ENCODE measurements at regions not wholly inside any gene's neighbourhood (a gene's known extent, or its start where the extent isn't known, plus 50 kb on each side); places are given as distances from the start of the nearest gene placed in this dataset.

DNA sequence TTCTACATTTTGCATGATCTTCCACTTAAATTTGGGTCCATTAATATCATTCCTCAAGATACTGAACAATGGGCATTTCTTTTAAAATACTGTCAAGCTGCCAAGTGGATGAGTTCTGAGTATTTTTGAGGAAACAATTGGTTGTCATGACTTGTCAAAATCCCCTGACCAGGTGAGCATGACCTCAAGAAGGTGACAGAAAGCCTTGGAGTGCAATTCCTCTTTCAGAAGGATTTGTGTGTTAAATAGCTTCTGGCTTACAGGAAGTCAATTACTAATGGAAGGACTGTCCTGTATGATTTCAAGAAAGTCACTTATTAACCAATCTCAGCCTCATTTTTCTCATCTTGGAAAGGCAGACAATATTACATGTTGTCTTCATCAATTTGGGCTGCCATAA, 460.6 kb downstream of the TSN start:
- no peak overlapping the region for H3K4me3 ChIP-seq (ENCODE audit: low read length in 2 of 2)
- H3K9ac ChIP-seq (ENCODE audit: low read length in 2 of 2): no peak overlapping the region
- H3K27ac ChIP-seq (ENCODE audit: low read length): no peak overlapping the region
- no peaks in the 10 kb centered on the region for H3K36me3 ChIP-seq (ENCODE audit: control insufficient read depth in 2 of 2, insufficient read depth in 2 of 2, low read length in 2 of 2)
- H3K4me1 ChIP-seq (ENCODE audit: control insufficient read depth, insufficient read depth, low read length): no peaks in the 10 kb centered on the region
- peaks cover 0 to 3% of the 10 kb centered on the region in 2 donors for H3K27me3 ChIP-seq (ENCODE audit: control insufficient read depth in 1 of 2, insufficient read depth in 2 of 2, low read length in 2 of 2)
- no peaks in the 10 kb centered on the region for H3K9me3 ChIP-seq (ENCODE audit: control insufficient read depth in 2 of 2, low read length in 2 of 2)

DNA sequence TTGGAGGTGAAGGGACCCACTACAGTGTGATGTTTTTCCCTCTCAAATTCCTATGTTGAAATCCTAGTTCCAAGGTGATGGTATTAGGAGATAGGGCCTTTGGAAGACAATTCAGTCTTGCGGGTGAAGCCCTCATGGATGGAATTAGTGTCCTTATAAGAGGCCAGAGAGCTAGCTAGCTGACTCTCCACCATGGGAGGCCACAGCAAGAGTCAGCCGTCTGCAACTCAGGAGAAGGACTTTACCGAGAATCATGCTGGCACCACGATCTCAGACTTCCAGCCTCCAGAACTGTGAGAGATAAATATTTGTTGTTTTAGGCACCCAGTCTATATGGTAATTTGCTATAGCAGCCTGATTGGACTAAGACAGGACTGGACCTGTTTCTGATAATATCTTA, 461.4 kb downstream of the TSN start:
- H3K4me1 ChIP-seq (ENCODE audit: control insufficient read depth, insufficient read depth, low read length): no peaks in the 10 kb centered on the region
- H3K27ac ChIP-seq (ENCODE audit: low read length): no peak overlapping the region
- no peak overlapping the region for H3K9ac ChIP-seq (ENCODE audit: low read length in 2 of 2)
- H3K36me3 ChIP-seq (ENCODE audit: control insufficient read depth in 2 of 2, insufficient read depth in 2 of 2, low read length in 2 of 2): no peaks in the 10 kb centered on the region
- no peak overlapping the region for H3K4me3 ChIP-seq (ENCODE audit: low read length in 2 of 2)
- no peaks in the 10 kb centered on the region for H3K9me3 ChIP-seq (ENCODE audit: control insufficient read depth in 2 of 2, low read length in 2 of 2)
- H3K27me3 ChIP-seq (ENCODE audit: control insufficient read depth in 1 of 2, insufficient read depth in 2 of 2, low read length in 2 of 2): peaks cover 0 to 3% of the 10 kb centered on the region in 2 donors

DNA sequence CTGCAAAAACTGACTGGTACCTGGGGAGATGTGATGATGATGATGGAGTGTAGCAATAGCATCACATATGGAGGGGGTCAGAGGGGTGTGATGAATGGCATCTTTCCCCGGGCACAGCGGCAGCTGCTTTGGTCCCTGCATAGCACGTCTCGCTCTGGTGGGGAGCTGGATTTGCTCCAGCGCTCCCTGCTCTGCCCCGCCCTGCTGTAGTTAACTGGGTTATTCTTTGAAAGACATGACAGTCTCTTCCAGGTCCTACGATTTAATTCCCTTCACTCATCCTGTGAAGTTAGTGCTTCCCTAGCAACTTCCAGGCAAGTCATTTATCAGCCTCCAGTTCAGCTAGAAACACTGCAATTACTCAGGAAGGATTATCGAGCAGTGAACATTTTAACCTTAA, 463.1 kb downstream of the TSN start:
- Histone ChIP-seq H3K27ac (ENCODE audit: low read length) (no peak overlapping the region), H3K36me3 (ENCODE audit: control insufficient read depth in 2 of 2, insufficient read depth in 2 of 2, low read length in 2 of 2) (no peaks in the 10 kb centered on the region), H3K27me3 (ENCODE audit: control insufficient read depth in 1 of 2, insufficient read depth in 2 of 2, low read length in 2 of 2) (peaks cover 0 to 3% of the 10 kb centered on the region in 2 donors), H3K9me3 (ENCODE audit: control insufficient read depth in 2 of 2, low read length in 2 of 2) (no peaks in the 10 kb centered on the region), H3K9ac (ENCODE audit: low read length in 2 of 2) (no peak overlapping the region), H3K4me1 (ENCODE audit: control insufficient read depth, insufficient read depth, low read length) (no peaks in the 10 kb centered on the region), H3K4me3 (ENCODE audit: low read length in 2 of 2) (no peak overlapping the region)

DNA sequence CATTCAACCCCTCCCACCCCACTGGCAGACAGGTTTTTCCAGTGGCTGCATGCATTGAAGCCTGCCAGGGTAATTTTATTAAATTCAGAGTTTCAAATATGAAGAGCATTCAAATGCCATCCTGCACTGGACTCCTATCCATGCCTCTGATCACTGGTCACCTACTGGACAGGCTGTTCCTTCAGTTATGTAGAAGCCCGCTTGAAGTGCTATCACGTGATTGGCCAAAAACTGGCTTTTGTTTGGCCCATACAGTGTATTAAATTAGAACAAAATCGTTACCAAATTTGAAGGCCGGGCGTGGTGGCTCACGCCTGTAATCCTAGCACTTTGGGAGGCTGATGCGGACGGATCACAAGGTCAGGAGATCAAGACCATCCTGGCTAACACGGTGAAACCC, 464.1 kb downstream of the TSN start:
- Histone ChIP-seq H3K9ac (ENCODE audit: low read length in 2 of 2) (no peak overlapping the region), H3K4me3 (ENCODE audit: low read length in 2 of 2) (no peak overlapping the region), H3K27me3 (ENCODE audit: control insufficient read depth in 1 of 2, insufficient read depth in 2 of 2, low read length in 2 of 2) (peaks cover 0 to 3% of the 10 kb centered on the region in 2 donors)

DNA sequence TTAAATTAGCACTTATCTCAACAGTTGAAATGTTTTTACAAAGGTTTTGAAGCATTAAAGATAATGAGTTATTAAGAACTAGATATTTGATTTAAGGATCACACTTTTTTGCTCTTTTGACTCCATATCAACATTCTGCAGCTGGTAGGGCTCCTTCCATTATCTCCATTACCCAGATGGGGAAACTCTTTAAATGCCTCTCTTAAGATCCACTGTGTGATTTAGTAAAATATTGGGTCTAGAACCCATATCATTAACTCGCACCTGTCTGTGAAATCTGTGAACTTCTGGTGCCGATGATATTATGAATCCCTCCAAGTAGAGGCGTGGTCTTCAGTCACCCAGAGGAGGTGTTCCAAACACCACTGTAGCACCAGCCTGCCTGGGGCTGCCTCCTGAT, 466.2 kb downstream of the TSN start:
- H3K27ac ChIP-seq (ENCODE audit: low read length): no peak overlapping the region
- no peaks in the 10 kb centered on the region for H3K36me3 ChIP-seq (ENCODE audit: control insufficient read depth in 2 of 2, insufficient read depth in 2 of 2, low read length in 2 of 2)
- H3K9ac ChIP-seq (ENCODE audit: low read length in 2 of 2): no peak overlapping the region
- peaks cover 3% of the 10 kb centered on the region in 2 donors for H3K27me3 ChIP-seq (ENCODE audit: control insufficient read depth in 1 of 2, insufficient read depth in 2 of 2, low read length in 2 of 2)
- no peaks in the 10 kb centered on the region for H3K4me1 ChIP-seq (ENCODE audit: control insufficient read depth, insufficient read depth, low read length)
- H3K4me3 ChIP-seq (ENCODE audit: low read length in 2 of 2): no peak overlapping the region
- H3K9me3 ChIP-seq (ENCODE audit: control insufficient read depth in 2 of 2, low read length in 2 of 2): no peaks in the 10 kb centered on the region

More for the DNA sequence above, 464.1 kb downstream of the TSN start:
- no peaks in the 10 kb centered on the region for H3K36me3 ChIP-seq (ENCODE audit: control insufficient read depth in 2 of 2, insufficient read depth in 2 of 2, low read length in 2 of 2)
- H3K27ac ChIP-seq (ENCODE audit: low read length): no peak overlapping the region
- H3K9me3 ChIP-seq (ENCODE audit: control insufficient read depth in 2 of 2, low read length in 2 of 2): no peaks in the 10 kb centered on the region
- H3K4me1 ChIP-seq (ENCODE audit: control insufficient read depth, insufficient read depth, low read length): no peaks in the 10 kb centered on the region

DNA sequence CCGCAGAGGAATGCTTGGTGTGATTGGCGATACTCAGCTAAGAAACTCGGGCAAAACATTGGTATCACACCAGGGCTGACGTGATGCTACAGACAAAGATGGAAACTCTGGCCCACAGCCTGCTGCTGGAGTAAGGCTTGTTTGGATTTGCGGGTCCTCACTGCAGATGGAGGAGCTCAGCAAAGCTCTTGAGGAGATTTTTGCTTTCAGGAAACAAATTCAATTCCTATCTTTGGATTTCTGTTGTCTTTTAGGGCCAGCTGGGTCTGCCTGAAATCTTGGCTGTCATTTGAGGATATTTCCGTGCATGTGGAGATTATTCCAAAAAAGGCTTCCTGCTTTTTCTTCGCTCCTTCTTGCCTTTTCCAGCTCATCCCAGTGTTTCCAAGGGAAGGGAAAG, 475.8 kb downstream of the TSN start:
- Histone ChIP-seq H3K27ac (ENCODE audit: low read length) (no peak overlapping the region), H3K36me3 (ENCODE audit: control insufficient read depth in 2 of 2, insufficient read depth in 2 of 2, low read length in 2 of 2) (no peaks in the 10 kb centered on the region), H3K4me3 (ENCODE audit: low read length in 2 of 2) (no peak overlapping the region), H3K9me3 (ENCODE audit: control insufficient read depth in 2 of 2, low read length in 2 of 2) (no peaks in the 10 kb centered on the region), H3K27me3 (ENCODE audit: control insufficient read depth in 1 of 2, insufficient read depth in 2 of 2, low read length in 2 of 2) (peaks cover under 1 to 3% of the 10 kb centered on the region in 2 donors), H3K9ac (ENCODE audit: low read length in 2 of 2) (no peak overlapping the region), H3K4me1 (ENCODE audit: control insufficient read depth, insufficient read depth, low read length) (no peaks in the 10 kb centered on the region)

DNA sequence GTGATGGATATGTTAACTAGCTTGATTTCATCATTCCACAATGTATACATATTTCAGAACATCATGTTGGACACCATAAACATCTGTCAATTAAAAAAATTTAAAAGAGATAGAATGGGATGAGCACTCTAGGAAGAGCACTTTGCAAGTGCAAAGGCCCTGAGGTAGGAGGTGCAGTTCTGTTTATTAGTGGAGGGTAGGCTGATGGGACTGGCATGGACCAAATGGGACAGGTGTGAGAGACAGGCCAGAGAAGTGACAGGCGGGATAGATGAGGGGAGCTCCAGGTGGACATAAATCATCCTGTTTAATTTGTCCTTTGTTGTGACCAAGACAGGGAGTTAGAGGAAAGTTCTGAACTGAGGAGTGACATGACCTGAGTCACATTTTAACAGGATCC, 477.9 kb downstream of the TSN start:
- H3K4me1 ChIP-seq (ENCODE audit: control insufficient read depth, insufficient read depth, low read length): no peaks in the 10 kb centered on the region
- H3K36me3 ChIP-seq (ENCODE audit: control insufficient read depth in 2 of 2, insufficient read depth in 2 of 2, low read length in 2 of 2): no peaks in the 10 kb centered on the region
- no peak overlapping the region for H3K4me3 ChIP-seq (ENCODE audit: low read length in 2 of 2)
- H3K27me3 ChIP-seq (ENCODE audit: control insufficient read depth in 1 of 2, insufficient read depth in 2 of 2, low read length in 2 of 2): peaks cover 0 to 3% of the 10 kb centered on the region in 2 donors
- no peak overlapping the region for H3K9ac ChIP-seq (ENCODE audit: low read length in 2 of 2)
- no peak overlapping the region for H3K27ac ChIP-seq (ENCODE audit: low read length)
- H3K9me3 ChIP-seq (ENCODE audit: control insufficient read depth in 2 of 2, low read length in 2 of 2): no peaks in the 10 kb centered on the region

DNA sequence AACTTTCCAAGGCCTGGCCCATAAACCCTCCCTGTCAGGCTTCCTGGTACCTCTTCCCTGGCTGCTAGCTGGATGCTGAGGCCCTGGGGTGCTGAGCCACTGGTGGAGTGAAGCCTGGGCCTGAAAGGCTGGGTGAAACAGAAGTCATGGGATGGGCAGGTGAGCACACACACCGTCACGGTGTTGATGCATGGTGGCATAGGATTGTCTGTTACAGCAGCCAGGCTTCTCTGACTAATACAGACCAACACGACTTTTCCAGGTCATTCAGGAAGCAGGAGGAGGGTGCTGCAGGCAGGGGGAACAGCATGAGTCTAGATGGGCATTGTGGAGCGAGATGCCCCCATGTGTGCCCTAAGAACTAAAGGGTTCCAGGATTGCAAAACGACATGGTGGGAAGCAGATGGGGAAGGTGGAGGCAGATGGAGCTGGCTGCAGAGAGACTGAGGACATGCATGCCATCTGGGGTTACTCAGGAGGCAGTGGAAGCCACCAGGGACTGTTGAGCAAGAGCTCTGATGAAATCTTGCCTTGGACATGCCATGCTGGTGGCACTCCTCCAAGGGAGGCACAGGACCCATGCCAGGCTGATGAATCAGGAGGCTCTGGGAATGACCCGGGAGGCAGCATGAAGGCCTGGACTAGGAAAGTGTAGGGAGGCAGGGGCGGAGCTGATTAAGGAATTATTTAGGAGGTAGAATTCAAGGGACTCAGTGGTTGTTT, 480.9 kb downstream of the TSN start:
- no peaks in the 10 kb centered on the region for H3K9me3 ChIP-seq (ENCODE audit: control insufficient read depth in 2 of 2, low read length in 2 of 2)
- H3K4me3 ChIP-seq (ENCODE audit: low read length in 2 of 2): no peak overlapping the region
- H3K9ac ChIP-seq (ENCODE audit: low read length in 2 of 2): no peak overlapping the region
- no peaks in the 10 kb centered on the region for H3K4me1 ChIP-seq (ENCODE audit: control insufficient read depth, insufficient read depth, low read length)
- no peak overlapping the region for H3K27ac ChIP-seq (ENCODE audit: low read length)
- H3K36me3 ChIP-seq (ENCODE audit: control insufficient read depth in 2 of 2, insufficient read depth in 2 of 2, low read length in 2 of 2): no peaks in the 10 kb centered on the region
- no peaks in the 10 kb centered on the region for H3K27me3 ChIP-seq (ENCODE audit: control insufficient read depth in 1 of 2, insufficient read depth in 2 of 2, low read length in 2 of 2)

DNA sequence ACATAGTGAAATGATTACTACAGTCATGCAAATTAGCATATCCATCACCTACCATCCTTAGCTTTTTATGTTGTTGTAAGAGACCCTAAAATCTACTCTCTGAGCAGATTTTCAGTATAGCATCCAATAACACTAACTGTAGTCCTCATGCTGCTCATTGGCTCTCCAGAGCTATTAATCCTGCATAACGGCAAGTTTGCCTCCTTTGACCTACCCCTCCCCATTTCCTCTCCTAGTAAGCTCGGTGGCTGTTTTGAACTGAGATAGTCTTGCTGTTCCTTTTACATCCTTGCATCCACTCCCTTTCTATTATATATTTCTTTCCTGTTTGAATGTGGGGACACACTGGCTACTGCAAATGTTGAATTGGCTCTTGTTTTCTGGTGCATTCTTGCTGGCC, 481.5 kb downstream of the TSN start:
- no peaks in the 10 kb centered on the region for H3K4me1 ChIP-seq (ENCODE audit: control insufficient read depth, insufficient read depth, low read length)
- no peaks in the 10 kb centered on the region for H3K9me3 ChIP-seq (ENCODE audit: control insufficient read depth in 2 of 2, low read length in 2 of 2)
- no peak overlapping the region for H3K4me3 ChIP-seq (ENCODE audit: low read length in 2 of 2)
- no peaks in the 10 kb centered on the region for H3K27me3 ChIP-seq (ENCODE audit: control insufficient read depth in 1 of 2, insufficient read depth in 2 of 2, low read length in 2 of 2)
- no peaks in the 10 kb centered on the region for H3K36me3 ChIP-seq (ENCODE audit: control insufficient read depth in 2 of 2, insufficient read depth in 2 of 2, low read length in 2 of 2)
- no peak overlapping the region for H3K27ac ChIP-seq (ENCODE audit: low read length)
- H3K9ac ChIP-seq (ENCODE audit: low read length in 2 of 2): no peak overlapping the region

DNA sequence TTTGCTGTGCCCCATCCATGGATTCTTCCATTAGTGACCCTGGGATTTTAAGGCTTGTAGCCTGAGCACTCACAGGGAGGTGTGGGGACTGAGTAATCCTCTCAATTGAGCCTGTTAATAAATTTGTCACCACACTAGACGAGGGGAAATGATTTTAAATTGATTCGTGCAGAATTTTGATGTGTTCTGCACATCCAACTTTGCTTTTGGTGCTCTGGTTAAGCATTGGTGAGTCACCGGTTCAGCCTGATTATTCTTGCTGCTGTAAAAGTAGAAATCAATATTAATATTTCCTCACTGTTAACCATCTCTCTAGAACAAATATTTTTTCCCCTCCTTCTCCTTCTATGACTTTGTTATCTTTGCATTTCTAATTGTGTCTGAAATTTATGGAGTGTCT, 482.0 kb downstream of the TSN start:
- Histone ChIP-seq H3K36me3 (ENCODE audit: control insufficient read depth in 2 of 2, insufficient read depth in 2 of 2, low read length in 2 of 2) (no peaks in the 10 kb centered on the region), H3K27me3 (ENCODE audit: control insufficient read depth in 1 of 2, insufficient read depth in 2 of 2, low read length in 2 of 2) (no peaks in the 10 kb centered on the region), H3K9ac (ENCODE audit: low read length in 2 of 2) (no peak overlapping the region), H3K9me3 (ENCODE audit: control insufficient read depth in 2 of 2, low read length in 2 of 2) (no peaks in the 10 kb centered on the region), H3K4me1 (ENCODE audit: control insufficient read depth, insufficient read depth, low read length) (no peaks in the 10 kb centered on the region), H3K4me3 (ENCODE audit: low read length in 2 of 2) (no peak overlapping the region), H3K27ac (ENCODE audit: low read length) (no peak overlapping the region)

DNA sequence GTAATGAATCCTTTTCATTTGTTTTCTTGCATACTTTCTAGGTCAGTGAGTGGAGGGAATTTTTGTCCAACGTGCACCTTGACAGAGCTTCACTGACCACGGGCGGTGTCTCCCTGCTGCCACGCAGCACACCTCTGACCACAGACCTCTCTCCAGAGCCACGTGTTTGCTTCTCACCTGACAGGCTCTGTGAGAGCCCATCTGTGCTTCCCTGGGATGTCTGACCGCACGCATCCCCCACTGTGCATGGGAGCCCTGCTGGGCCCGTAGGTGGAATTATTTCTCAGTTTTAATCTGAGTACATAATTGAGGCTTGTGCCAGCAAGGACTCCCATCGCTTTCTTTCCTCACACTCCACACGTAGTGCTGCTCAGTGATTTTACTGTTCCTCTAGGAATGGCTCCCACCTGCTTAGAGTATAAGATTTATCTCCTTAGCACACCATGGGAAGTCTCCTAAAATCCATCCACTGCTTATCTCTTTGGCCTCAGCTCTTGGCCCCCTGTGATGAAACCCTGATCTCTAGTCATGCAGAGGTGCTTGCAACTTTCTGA, 482.6 kb downstream of the TSN start:
- no peaks in the 10 kb centered on the region for H3K36me3 ChIP-seq (ENCODE audit: control insufficient read depth in 2 of 2, insufficient read depth in 2 of 2, low read length in 2 of 2)
- no peak overlapping the region for H3K9ac ChIP-seq (ENCODE audit: low read length in 2 of 2)
- no peak overlapping the region for H3K27ac ChIP-seq (ENCODE audit: low read length)

More for the DNA sequence above, 482.6 kb downstream of the TSN start:
- Histone ChIP-seq H3K4me1 (ENCODE audit: control insufficient read depth, insufficient read depth, low read length) (no peaks in the 10 kb centered on the region), H3K4me3 (ENCODE audit: low read length in 2 of 2) (no peak overlapping the region), H3K27me3 (ENCODE audit: control insufficient read depth in 1 of 2, insufficient read depth in 2 of 2, low read length in 2 of 2) (no peaks in the 10 kb centered on the region), H3K9me3 (ENCODE audit: control insufficient read depth in 2 of 2, low read length in 2 of 2) (no peaks in the 10 kb centered on the region)

Measured in stomach smooth muscle (tissue), 2 donors.